Astrocyte of the spinal cord (primary cell): ENCODE measurements at regions not wholly inside any gene's neighbourhood (a gene's known extent, or its start where the extent isn't known, plus 50 kb on each side); places are given as distances from the start of the nearest gene placed in this dataset.

Experiments used
- DNase-seq: peaks from one replicate; pipeline ENCODE4 v3.0.0; 2011; ENCODE audit warnings: low read depth, low spot score
- H3K4me3 ChIP-seq: 2 replicates; pipeline ENCODE4 v1.5.1; 2011; ENCODE audit warnings: low read depth, mild to moderate bottlenecking, low read length, moderate library complexity
- CTCF ChIP-seq: IDR thresholded peaks from 2 replicates; pipeline ENCODE4 v1.5.1; 2012; ENCODE audit warnings: low read depth, mild to moderate bottlenecking, low read length, inconsistent platforms
- in situ Hi-C: cut with HindIII; loops from 2 replicates; pipeline ENCODE4 v1.10.0; 2017; ENCODE audit warnings: low sequenced_read_pairs

- no peak for TF ChIP-seq CTCF
- DNase-seq, result no peak
- H3K4me3 ChIP-seq, result no peak overlapping the region
- in situ Hi-C loops, result no loop called here
These were observed 1360.6 kb upstream of the ACO1 start for GRCh38 chr9:31023847-31024246.

- H3K4me3 ChIP-seq, result no peak overlapping the region
- DNase-seq, result no peak
- no peak for TF ChIP-seq CTCF
- in situ Hi-C loops, result no loop called here
These were observed 1356.8 kb upstream of the ACO1 start for GRCh38 chr9:31027678-31028077.

- in situ Hi-C loops, result no loop called here
- no peak overlapping the region for H3K4me3 ChIP-seq
- no peak for TF ChIP-seq CTCF
- DNase-seq, result no peak
These were observed 1356.3 kb upstream of the ACO1 start for GRCh38 chr9:31028137-31028536.

GRCh38 chr9:31030741-31031202, 1353.7 kb upstream of the ACO1 start:
- in situ Hi-C loops, result no loop called here
- peak overlapping the region; percentile 23 for H3K4me3 ChIP-seq
- no peak for TF ChIP-seq CTCF
- DNase-seq, result peak; percentile 60

GRCh38 chr9:31032206-31032605, 1352.2 kb upstream of the ACO1 start:
- DNase-seq, result no peak
- in situ Hi-C loops, result no loop called here
- no peak for TF ChIP-seq CTCF
- H3K4me3 ChIP-seq, result no peak overlapping the region

- no peak for DNase-seq
- no peak overlapping the region for H3K4me3 ChIP-seq
- in situ Hi-C loops, result no loop called here
These were observed 1350.1 kb upstream of the ACO1 start for GRCh38 chr9:31034311-31034710.

More at GRCh38 chr9:31034311-31034710, 1350.1 kb upstream of the ACO1 start:
- TF ChIP-seq CTCF, result no peak
